B cell (primary cell): ENCODE measurements at regions not wholly inside any gene's neighbourhood (a gene's known extent, or its start where the extent isn't known, plus 50 kb on each side); places are given as distances from the start of the nearest gene placed in this dataset.

Experiments
- ATAC-seq: fragments of 200-7000 bp; cut with Tn5 transposase; one replicate; pipeline ENCODE4 v1.10.0; 2021; ENCODE audit warnings: low read depth, mild to moderate bottlenecking, moderate number of reproducible peaks, moderate library complexity
- CTCF ChIA-PET: fragments of 350-600 bp; sonication (Branson Sonifier 250); formaldehyde crosslinking; loops from one replicate; lab custom pipeline; 2021; ENCODE audit warnings: antibody characterized with exemption, inconsistent platforms; lab: Charles Lee
- POLR2A ChIA-PET: fragments of 350-600 bp; sonication (Branson Sonifier 250); formaldehyde crosslinking; loops from one replicate; lab custom pipeline; 2021; ENCODE audit warnings: antibody characterized with exemption; lab: Charles Lee
- DNase-seq: peaks from one replicate; pipeline ENCODE4 v3.0.0; 2013
- H2AFZ ChIP-seq: 2 replicates; pipeline ENCODE4 v1.6.1; 2012; ENCODE audit warnings: mild to moderate bottlenecking, low read depth, low read length; ENCODE audit not compliant: insufficient read depth, poor library complexity, severe bottlenecking
- H3K27ac ChIP-seq, 2 donors: 1 replicate in 1 of 2; 2 replicates in 1 of 2; pipeline ENCODE4 v1.5.1; 2012 to 2013; ENCODE audit warnings: low read length in 2 of 2, mild to moderate bottlenecking in 2 of 2, moderate library complexity in 1 of 2
- H3K27me3 ChIP-seq, 4 experiments: fragments of 200-600 bp in 1 of 4; sonication (generic) in 1 of 4; replicated peaks in 1 of 4; 1 replicate in 2 of 4; 2 replicates in 2 of 4; pipeline versions ENCODE4 v1.6.1 to v1.7.0; 2013 to 2016; ENCODE audit warnings: low read length in 3 of 4, mild to moderate bottlenecking in 2 of 4, mixed read lengths in 1 of 4, moderate library complexity in 1 of 4; ENCODE audit not compliant: insufficient read depth in 4 of 4, control insufficient read depth in 3 of 4; ENCODE audit errors: control extremely low read depth in 1 of 4
- H3K36me3 ChIP-seq, 2 experiments: replicated peaks in 1 of 2; 1 replicate in 1 of 2; 2 replicates in 1 of 2; pipeline versions ENCODE4 v1.6.1 to v1.7.1; 2013; ENCODE audit warnings: low read length in 1 of 2; ENCODE audit not compliant: insufficient read depth in 2 of 2, control insufficient read depth in 1 of 2; ENCODE audit errors: control extremely low read depth in 1 of 2, extremely low read depth in 1 of 2
- H3K4me1 ChIP-seq, 2 donors: fragments of 200-600 bp in 1 of 2; sonication (generic) in 1 of 2; 1 replicate in 1 of 2; 2 replicates in 1 of 2; pipeline versions ENCODE4 v1.5.1 to v1.6.1; 2013 to 2017; ENCODE audit warnings: low read length in 2 of 2; ENCODE audit not compliant: control insufficient read depth in 2 of 2, insufficient read depth in 2 of 2
- H3K4me2 ChIP-seq: replicated peaks from 2 replicates; pipeline ENCODE3; 2012; ENCODE audit warnings: mild to moderate bottlenecking, low read depth, low read length; ENCODE audit not compliant: poor library complexity, severe bottlenecking
- H3K4me3 ChIP-seq, 5 experiments: fragments of 200-600 bp in 1 of 5; sonication (generic) in 1 of 5; 1 replicate in 3 of 5; 2 replicates in 2 of 5; pipeline versions ENCODE4 v1.5.1 to v1.7.0; 2011 to 2016; ENCODE audit warnings: low read length in 4 of 5, mild to moderate bottlenecking in 4 of 5, low read depth in 2 of 5, control low read depth in 1 of 5, moderate library complexity in 1 of 5; ENCODE audit not compliant: insufficient read depth in 1 of 5; ENCODE audit errors: control extremely low read depth in 1 of 5, extremely low read depth in 1 of 5
- H3K79me2 ChIP-seq: fragments of 200-600 bp; sonication (generic); one replicate; pipeline ENCODE4 v1.6.0; 2016; ENCODE audit warnings: low read length; ENCODE audit not compliant: control insufficient read depth, insufficient read depth
- H3K9ac ChIP-seq: fragments of 200-600 bp; sonication (generic); 2 replicates; pipeline ENCODE4 v1.6.1; 2017; ENCODE audit warnings: mild to moderate bottlenecking, low read length, moderate library complexity
- H3K9me3 ChIP-seq, 3 donors: one replicate each; pipeline versions ENCODE4 v1.6.1 to v1.7.1; 2013; ENCODE audit warnings: low read length in 2 of 3; ENCODE audit not compliant: control insufficient read depth in 2 of 3, insufficient read depth in 1 of 3; ENCODE audit errors: control extremely low read depth in 1 of 3
- H4K20me1 ChIP-seq: 2 replicates; pipeline ENCODE4 v1.6.0; 2012; ENCODE audit warnings: mild to moderate bottlenecking, low read length; ENCODE audit not compliant: insufficient read depth, control insufficient read depth, poor library complexity, severe bottlenecking
- H3K27ac Mint-ChIP-seq: one replicate; pipeline ENCODE4 v1.8.0; 2021; ENCODE audit warnings: mixed read lengths
- H3K27me3 Mint-ChIP-seq: one replicate; pipeline ENCODE4 v1.8.0; 2021; ENCODE audit warnings: mixed read lengths
- H3K4me1 Mint-ChIP-seq: one replicate; pipeline ENCODE4 v1.8.0; 2021; ENCODE audit warnings: mixed read lengths
- H3K4me3 Mint-ChIP-seq: one replicate; pipeline ENCODE4 v1.8.0; 2021; ENCODE audit warnings: mixed read lengths
- H3K9me3 Mint-ChIP-seq: one replicate; pipeline ENCODE4 v1.8.0; 2022; ENCODE audit warnings: mixed read lengths; ENCODE audit not compliant: insufficient read depth
- CTCF ChIP-seq: fragments of 200-600 bp; IDR thresholded peaks from one replicate; pipeline ENCODE4 v1.8.0; 2022; ENCODE audit warnings: antibody characterized with exemption, mild to moderate bottlenecking
- EZH2 ChIP-seq: IDR thresholded peaks from 2 replicates; pipeline ENCODE4 v1.6.1; 2012; ENCODE audit warnings: borderline replicate concordance, low read depth, mild to moderate bottlenecking, moderate library complexity, low read length; ENCODE audit not compliant: insufficient read depth, poor library complexity, severe bottlenecking
- WGBS: methylation state at CpG from one replicate; pipeline ENCODE4 v1.1.5; 2013; ENCODE audit warnings: missing lambda C conversion rate; ENCODE audit not compliant: insufficient coverage; 5-methylcytosine and 5-hydroxymethylcytosine counted together
- intact Hi-C: fragments of 100-400 bp; cut with micrococcal nuclease; formaldehyde crosslinking; loops from one replicate; pipeline ENCODE4 v1.10.0; 2022

- no peak for DNase-seq
- Mint-ChIP-seq H3K27me3 (peaks cover 5% of the 10 kb centered on the region), H3K4me1 (peaks cover 3% of the 10 kb centered on the region), H3K27ac (no peak overlapping the region), H3K4me3 (no peak overlapping the region), H3K9me3 (no peaks in the 10 kb centered on the region)
- Histone ChIP-seq H2AFZ (no peak overlapping the region), H3K9ac (no peak overlapping the region), H3K79me2 (no peaks in the 10 kb centered on the region), H3K4me3 (no peak overlapping the region), H4K20me1 (no peaks in the 10 kb centered on the region), H3K36me3 (no peaks in the 10 kb centered on the region), H3K27me3 (peaks cover 0 to 3% (median 0%) of the 10 kb centered on the region in 4 experiments), H3K4me1 (no peaks in the 10 kb centered on the region), H3K4me2 (no peak overlapping the region), H3K27ac (no peak overlapping the region), H3K9me3 (no peaks in the 10 kb centered on the region)
- CTCF ChIA-PET: no interaction called here
- intact Hi-C loops: no loop called here
- 91% methylated on average over 7 of the region's 7 CpGs for WGBS
- POLR2A ChIA-PET: no interaction called here
- ATAC-seq: no peak
- TF ChIP-seq CTCF (no peak), EZH2 (no peak)
Observed at GRCh38 chr7:77484785-77485184, 52.3 kb upstream of the PTPN12 start.

GRCh38 chr7:77482015-77482414 is 55.1 kb upstream of the PTPN12 start:
- no CpG with 5 or more reads among the region's 3 CpGs for WGBS
- H3K4me3 ChIP-seq: no peak overlapping the region
- Mint-ChIP-seq H3K4me3 (no peak overlapping the region), H3K9me3 (no peaks in the 10 kb centered on the region), H3K27ac (no peak overlapping the region), H3K4me1 (peaks cover 3% of the 10 kb centered on the region), H3K27me3 (peaks cover 5% of the 10 kb centered on the region)
- H3K4me2 ChIP-seq: no peak overlapping the region
- ATAC-seq: no peak
- H3K9ac ChIP-seq: no peak overlapping the region
- H2AFZ ChIP-seq: no peak overlapping the region
- no peaks in the 10 kb centered on the region for H3K4me1 ChIP-seq
- H3K27me3 ChIP-seq: peaks cover 0 to 3% (median 0%) of the 10 kb centered on the region in 4 experiments
- no peaks in the 10 kb centered on the region for H3K9me3 ChIP-seq
- H3K79me2 ChIP-seq: no peaks in the 10 kb centered on the region
- intact Hi-C loops: no loop called here
- no peaks in the 10 kb centered on the region for H4K20me1 ChIP-seq
- no peak for DNase-seq
- ChIA-PET POLR2A (no interaction called here), CTCF (interaction anchor here (0.9 kb wide), 1 partner anchor 131 kb away, joined by 3 read pairs; no protein-coding TSS in a partner anchor)
- no peak overlapping the region for H3K27ac ChIP-seq
- TF ChIP-seq CTCF (no peak), EZH2 (no peak)
- H3K36me3 ChIP-seq: no peaks in the 10 kb centered on the region
